HG03045 (cell line): ENCODE measurements at regions not wholly inside any gene's neighbourhood (a gene's known extent, or its start where the extent isn't known, plus 50 kb on each side); places are given as distances from the start of the nearest gene placed in this dataset.
"Not testable (repeated sequence)": the region's sequence is repeated elsewhere in the genome, so short reads cannot be mapped to it uniquely, and the experiment has no call there.

Experiments used
- ATAC-seq: cut with Tn5 transposase; IDR thresholded peaks from one replicate; pipeline ENCODE4 v1.9.1; 2021; ENCODE audit warnings: mild to moderate bottlenecking, moderate library complexity; ENCODE audit not compliant: unreplicated experiment

GRCh38 chr18:71130351-71130750 lies 841.5 kb downstream of the SOCS6 start:
- ATAC-seq = no peak

- no peak for ATAC-seq
Measured at GRCh38 chr18:71125581-71125980, 836.7 kb downstream of the SOCS6 start.

- no peak for ATAC-seq
Measured at GRCh38 chr18:71116535-71116934, 827.7 kb downstream of the SOCS6 start.

- no peak for ATAC-seq
Measured at GRCh38 chr18:71115261-71115660, 826.4 kb downstream of the SOCS6 start.

- no peak for ATAC-seq
Measured at GRCh38 chr18:71114550-71115210, 825.8 kb downstream of the SOCS6 start.

GRCh38 chr18:71107244-71107643 lies 818.4 kb downstream of the SOCS6 start:
- ATAC-seq = no peak

GRCh38 chr18:71106701-71107100 lies 817.9 kb downstream of the SOCS6 start:
- no peak for ATAC-seq

GRCh38 chr18:71105994-71106546 lies 817.2 kb downstream of the SOCS6 start:
- ATAC-seq = no peak

GRCh38 chr18:71105078-71105819 lies 816.4 kb downstream of the SOCS6 start:
- no peak for ATAC-seq

GRCh38 chr18:71079606-71080005 lies 790.8 kb downstream of the SOCS6 start:
- ATAC-seq = no peak

- ATAC-seq = no peak
Measured at GRCh38 chr18:71077451-71077850, 788.6 kb downstream of the SOCS6 start.

GRCh38 chr18:71075147-71075546 lies 786.3 kb downstream of the SOCS6 start:
- ATAC-seq = no peak

GRCh38 chr18:71068338-71068737 lies 779.5 kb downstream of the SOCS6 start:
- no peak for ATAC-seq

- ATAC-seq = no peak
Measured at GRCh38 chr18:71049893-71050292, 761.0 kb downstream of the SOCS6 start.

GRCh38 chr18:71047882-71048281 lies 759.0 kb downstream of the SOCS6 start:
- no peak for ATAC-seq

- ATAC-seq = no peak
Measured at GRCh38 chr18:71045331-71046065, 756.7 kb downstream of the SOCS6 start.

- no peak for ATAC-seq
Measured at GRCh38 chr18:71040161-71040560, 751.3 kb downstream of the SOCS6 start.

GRCh38 chr18:71038196-71038595 lies 749.4 kb downstream of the SOCS6 start:
- no peak for ATAC-seq

GRCh38 chr18:71036783-71037182 lies 747.9 kb downstream of the SOCS6 start:
- no peak for ATAC-seq

- not testable (repeated sequence) for ATAC-seq
Measured at GRCh38 chr18:71031296-71032191, 742.7 kb downstream of the SOCS6 start.
